ENCODE measurements at regions not wholly inside any gene's neighbourhood (a gene's known extent, or its start where the extent isn't known, plus 50 kb on each side); places are given as distances from the start of the nearest gene placed in this dataset.

DNA sequence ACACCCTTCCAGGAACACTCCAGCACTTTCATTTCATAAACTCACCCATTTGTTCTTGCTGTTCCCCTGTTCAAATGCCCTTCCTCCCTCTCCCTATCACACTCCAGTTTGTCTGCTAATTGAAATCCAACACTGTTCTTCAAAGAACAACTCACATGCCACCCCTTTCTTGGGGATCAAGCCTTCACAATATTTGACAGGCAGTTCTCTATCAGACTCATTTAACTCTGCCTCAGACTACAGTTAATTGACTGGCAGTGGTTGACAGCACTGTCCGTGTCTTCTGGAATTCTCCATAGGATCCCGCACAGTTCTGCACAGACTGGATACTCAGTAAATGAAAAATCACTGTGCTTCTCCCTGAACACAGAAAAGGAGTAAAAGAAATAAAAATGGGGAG is 87.8 kb downstream of the PMP22 start:
- no peak for DNase-seq (ENCODE audit: low spot score)

DNA sequence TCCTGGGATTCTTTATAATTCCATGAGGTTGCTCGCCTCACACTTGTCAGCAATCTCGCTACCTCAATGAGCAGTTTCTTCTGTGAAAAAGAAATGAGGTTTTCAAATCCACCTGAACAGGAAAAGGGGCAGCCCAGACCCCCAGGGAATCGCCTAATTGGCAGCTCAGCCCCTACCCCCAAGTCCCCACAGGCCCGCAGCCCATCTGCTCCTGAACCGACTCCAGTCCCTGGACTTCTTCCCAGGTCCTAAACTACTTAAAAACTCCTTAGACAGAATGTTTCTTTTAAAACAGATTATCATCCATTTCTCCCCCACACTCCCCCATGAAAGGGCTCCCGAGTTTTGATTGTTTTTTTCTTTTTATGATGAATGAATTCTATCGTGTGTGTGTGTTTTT is 89.8 kb downstream of the PMP22 start:
- DNase-seq (ENCODE audit: low spot score), result no peak

DNA sequence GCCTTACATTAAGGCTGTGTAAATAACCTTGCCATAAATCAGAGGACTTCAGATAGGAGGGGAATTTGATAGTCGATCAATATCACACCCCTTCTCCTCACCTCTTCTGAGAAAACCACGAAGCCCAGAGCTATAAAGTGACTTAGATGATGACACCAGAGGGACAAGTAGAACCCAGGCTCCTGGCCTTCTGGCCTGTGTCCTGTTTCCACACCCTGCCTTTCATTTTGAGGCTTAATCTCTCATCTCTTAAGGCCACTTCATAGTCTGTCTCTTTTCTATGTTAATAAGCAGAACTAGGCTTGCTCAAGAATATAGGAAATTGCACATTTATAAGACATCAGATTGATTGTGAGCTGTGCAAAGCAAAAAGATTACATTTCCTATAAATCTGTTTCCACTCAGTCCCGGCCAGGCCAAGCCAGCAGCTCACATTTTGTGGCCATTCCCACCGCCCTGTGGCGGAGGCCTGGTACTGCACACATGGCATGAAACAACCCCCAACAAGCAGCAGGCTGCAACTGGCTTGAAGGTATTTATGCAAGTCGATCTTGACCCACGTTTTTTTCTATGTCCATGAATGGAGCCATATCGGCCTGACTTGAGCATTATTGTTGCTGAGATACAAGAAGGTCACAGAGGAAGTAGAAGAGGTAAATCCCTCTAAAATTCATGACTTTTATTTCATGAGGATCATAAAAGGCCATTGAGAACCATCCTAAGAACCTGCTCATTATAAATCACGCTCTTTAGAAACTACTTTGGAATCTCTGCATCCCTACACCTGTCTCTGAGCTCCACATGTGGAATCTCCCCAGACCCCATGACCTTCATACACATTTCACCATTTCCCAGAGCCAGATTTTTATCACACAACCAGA is 93.7 kb downstream of the PMP22 start:
- peak; percentile 65 for DNase-seq (ENCODE audit: low spot score)

DNA sequence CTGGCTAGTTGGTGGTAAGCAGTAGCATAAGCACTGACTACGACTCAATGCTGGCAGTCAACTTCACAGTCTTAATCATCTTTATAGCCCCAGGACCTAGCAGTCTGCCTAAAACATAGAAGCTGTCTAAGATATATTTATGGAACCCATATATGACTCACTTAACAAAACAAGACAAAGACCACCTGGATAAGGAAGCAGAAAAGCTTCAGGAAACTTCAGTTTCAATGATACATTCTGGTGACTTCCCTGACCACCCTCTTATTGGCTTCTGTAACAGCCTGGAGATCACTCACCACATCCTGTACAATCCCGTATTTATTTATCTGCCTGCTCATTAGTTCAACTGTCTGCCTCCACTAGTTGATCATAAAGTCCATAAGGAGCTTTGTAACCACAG is 95.5 kb downstream of the PMP22 start:
- DNase-seq (ENCODE audit: low spot score), result no peak

DNA sequence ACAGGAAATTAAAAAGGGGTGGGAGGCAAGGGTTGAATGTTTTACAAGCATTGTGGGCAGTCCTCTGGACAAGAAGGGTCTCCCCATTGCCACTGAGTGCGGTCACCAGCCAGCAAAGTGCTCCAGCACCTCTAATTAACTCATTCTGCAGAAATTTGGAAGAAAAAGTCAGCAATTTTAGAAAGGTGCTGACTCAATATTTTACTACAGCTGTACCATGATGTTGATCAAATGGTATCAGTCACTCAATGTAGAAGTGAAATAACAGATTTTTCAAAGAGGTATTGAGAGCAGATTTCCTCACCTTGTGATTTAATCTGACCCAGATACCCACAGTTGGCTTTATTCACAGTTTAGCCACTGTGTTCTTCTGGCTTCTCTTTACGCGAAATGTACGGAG is 96.7 kb downstream of the PMP22 start:
- DNase-seq (ENCODE audit: low spot score), result no peak

DNA sequence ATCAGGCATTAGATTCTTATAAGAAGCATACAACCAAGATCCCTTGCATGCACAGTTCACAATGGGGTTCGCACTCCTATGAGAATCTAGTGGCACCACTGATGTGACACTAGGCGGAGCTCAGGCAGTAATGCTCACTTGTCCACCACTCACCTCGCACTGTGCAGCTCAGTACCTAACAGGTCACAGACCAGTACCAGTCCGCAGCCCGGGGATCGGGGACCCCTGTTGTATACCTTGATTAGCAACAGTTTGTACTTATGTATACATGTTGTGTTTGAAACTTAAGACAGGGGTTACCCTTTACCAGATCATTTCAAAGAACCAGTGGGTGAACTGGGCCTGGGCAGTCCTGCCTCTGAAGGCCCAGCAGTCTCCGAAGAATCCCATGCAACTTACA is 103.7 kb downstream of the PMP22 start:
- no peak for DNase-seq (ENCODE audit: low spot score)

DNA sequence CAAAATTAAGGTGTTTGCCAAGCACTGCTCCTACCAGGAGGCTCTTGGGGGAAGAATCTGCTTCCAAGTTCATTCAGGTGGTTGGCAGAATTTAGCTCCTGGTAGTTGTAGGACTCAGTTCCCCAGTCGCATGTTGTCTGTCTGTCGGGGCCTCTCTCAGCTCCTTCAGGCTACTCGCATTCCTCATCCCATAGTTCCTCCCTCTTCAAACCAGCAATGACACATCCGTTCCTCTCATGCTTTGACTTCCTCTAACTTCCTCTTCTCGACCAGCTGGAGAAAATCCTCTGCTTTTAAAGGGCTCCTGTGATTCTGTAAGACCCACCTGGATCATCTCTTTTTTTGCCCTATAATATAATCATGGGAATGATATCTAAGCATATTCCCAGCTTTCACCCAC is 108.1 kb downstream of the PMP22 start:
- DNase-seq (ENCODE audit: low spot score), result no peak

DNA sequence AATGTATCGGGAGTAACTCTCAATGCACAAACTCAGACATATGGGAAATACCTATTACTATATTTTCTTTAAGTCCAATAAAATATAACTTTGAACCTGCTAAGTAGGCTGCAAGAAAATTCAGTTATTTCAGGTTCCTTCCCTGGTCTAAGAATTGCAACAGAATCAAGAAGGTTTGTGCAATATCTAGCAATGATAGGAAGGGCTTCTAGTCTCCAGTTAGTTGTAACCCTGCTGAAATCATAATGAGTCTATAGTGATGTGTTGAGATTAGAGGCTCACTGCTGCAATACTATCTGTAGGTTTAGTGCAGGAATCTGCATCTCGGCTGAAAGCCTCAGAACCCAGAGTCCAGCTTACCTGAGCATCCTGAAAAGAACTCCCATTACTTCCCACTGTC is 110.5 kb downstream of the PMP22 start:
- DNase-seq (ENCODE audit: low spot score), result no peak

DNA sequence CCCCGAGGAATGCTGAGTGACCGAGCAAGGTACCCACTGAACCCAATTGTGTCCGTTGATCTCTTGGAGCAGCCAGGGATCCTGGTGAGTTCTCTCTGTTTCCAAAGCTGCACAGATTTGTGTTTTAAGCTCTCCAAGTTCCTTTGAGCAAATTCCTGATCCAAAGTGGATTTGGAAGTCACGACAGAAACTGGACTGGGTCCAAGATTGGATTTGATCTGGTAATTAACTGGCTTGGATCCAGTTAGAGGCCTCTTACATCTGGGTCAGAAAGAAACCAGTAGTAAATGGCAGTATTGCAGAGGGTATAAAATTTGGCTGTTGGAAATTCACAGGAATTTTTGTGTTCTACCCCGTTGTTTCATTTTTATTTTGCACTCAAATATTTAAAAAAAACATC is 119.5 kb downstream of the PMP22 start:
- no peak for DNase-seq (ENCODE audit: low spot score)

DNA sequence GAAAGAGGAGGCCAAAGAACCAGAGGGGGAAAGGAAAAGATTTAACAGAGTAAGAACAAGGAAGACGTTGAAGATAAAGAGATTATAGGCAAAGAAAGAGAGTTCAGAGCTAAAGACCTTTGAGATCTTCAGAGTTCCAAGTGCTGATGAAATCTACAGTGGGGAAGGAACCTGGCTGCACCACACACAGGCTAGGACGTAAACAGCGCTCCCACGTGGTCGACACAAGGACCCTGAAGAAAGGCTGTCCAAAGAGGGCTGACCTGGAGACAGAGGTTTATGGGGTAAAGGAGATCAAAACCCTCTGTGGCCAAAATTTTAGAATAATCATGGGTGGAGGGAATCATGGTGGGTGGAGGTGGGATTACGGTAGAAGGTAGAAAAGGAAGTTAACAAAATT is 121.6 kb downstream of the PMP22 start:
- DNase-seq (ENCODE audit: low spot score), result no peak

DNA sequence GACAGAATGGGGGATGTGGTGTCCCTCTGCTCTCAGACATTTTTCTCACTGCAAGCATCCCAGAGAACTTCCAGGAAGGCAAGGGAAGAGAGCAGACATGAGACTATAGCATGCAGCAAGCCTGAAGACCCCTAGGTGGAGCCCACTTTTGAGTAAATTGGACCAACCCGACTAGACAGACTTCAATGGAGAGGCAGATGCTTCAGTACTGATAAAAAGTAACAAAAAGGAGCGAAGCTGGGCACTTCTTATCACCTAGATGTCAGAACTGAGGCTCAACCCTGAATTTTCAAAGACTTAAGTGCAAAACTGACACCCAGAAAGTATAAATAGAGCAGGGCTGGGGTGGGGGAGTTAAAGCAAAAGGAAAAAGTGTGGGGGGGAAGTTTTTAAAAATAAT is 130.8 kb downstream of the PMP22 start:
- DNase-seq (ENCODE audit: low spot score), result no peak

DNA sequence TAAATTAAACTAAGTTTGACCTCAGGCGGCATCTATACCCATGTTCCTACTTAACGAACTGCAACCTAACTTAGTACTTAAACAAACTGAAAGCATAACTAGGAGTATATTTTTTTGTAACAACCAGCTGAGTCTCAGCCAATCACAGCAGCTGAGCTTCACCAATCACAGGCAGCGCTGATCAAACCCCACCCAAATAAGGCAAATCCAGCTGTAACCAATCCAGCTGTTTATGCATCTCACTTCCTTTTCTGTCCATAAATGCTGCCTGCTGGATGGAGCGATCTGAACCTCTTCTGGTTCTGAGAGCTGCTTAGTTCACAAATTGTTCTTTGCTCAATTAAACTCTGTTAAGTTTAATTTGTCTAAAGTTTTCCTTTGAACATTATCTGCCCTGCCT is 131.3 kb downstream of the PMP22 start:
- no peak for DNase-seq (ENCODE audit: low spot score)

DNA sequence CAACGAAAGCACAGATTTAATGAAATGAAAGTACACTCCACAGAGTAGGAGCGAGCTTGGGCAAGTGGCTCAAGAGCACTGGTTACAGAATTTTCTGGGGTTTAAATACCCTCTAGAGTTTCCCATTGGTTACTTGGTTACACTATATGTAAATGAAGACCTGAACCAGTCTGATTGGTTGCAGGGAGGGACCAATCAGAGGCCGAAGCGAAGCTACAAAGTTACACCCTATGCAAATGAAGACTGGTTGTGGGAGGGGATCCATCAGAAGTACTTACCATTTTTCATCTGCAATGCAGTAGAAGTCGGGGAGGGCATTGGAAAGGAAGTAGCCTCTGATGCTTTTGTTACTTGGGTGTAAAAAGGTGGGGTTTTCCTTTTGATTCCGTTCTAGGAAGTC is 132.0 kb downstream of the PMP22 start:
- DNase-seq (ENCODE audit: low spot score), result no peak

DNA sequence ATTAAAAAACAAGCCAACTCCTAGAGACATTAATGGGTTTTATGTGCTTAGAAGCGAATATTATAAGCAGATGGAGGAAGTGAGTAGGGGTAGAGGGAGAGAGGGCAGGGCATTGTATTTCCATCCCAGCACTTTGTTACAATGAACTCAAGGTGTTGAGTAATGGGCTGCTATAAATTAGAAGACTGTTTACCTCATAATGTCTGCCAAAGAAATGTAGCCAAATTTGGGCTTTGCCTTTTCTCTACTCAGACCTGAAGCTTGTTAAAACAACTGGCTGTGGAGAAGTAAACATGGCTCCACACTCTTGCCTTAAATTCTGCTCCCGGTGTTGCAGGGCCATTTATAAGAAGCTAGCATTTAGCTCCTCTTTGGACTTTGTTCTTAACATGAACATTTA is 134.7 kb downstream of the PMP22 start:
- no peak for DNase-seq (ENCODE audit: low spot score)

DNA sequence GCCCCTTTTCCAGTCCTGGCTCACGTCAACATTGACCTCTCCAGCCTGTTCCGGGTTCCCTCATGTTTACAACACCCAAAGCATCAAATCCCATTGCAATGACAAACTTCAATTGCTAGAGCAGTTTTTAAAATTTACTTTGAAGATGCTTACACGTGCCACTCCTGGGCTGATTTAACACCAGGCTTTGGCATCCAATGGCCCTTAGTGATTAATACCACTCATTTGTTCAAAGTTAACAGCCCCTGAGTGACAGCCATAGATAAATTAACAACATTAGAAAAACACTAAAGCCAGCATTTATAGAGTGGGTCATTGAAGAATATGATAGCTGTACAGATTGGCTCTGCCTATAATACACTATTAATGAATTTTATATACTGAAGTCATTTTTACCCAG is 135.1 kb downstream of the PMP22 start:
- DNase-seq (ENCODE audit: low spot score), result no peak

DNA sequence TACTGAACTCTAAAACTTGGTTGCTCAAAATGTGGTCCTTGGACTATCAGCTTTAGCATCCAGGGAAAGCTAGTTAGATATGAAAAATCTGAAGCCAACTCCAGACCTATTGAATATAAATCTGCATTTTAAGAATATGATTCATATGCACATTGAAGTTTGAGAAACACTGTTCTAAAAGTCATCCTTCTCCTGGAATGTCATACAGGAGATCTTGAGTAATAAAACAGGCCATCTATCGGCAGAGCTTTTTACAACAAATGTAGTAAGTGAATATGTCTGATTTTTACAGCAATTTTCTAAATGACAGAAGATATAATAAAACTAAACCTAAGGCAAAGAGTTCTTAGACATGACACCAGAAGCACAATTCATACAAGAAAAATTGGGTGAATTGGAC is 140.4 kb downstream of the PMP22 start:
- no peak for DNase-seq (ENCODE audit: low spot score)

DNA sequence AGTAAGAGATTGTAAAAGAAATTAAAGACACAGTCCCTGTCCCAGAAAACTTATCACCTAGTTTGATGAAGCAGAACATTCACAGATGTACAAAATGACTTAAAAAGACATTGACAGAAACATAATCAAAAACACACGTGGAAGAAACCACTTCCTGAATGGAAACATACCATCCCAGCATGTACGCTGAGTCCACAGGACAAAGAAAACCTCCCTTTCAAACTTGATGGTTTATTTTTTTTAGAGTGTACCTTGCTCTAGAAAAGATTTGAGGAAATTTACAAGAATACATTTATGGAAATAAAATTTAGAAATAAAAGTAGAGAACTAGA is 140.9 kb downstream of the PMP22 start:
- no peak for DNase-seq (ENCODE audit: low spot score)

DNA sequence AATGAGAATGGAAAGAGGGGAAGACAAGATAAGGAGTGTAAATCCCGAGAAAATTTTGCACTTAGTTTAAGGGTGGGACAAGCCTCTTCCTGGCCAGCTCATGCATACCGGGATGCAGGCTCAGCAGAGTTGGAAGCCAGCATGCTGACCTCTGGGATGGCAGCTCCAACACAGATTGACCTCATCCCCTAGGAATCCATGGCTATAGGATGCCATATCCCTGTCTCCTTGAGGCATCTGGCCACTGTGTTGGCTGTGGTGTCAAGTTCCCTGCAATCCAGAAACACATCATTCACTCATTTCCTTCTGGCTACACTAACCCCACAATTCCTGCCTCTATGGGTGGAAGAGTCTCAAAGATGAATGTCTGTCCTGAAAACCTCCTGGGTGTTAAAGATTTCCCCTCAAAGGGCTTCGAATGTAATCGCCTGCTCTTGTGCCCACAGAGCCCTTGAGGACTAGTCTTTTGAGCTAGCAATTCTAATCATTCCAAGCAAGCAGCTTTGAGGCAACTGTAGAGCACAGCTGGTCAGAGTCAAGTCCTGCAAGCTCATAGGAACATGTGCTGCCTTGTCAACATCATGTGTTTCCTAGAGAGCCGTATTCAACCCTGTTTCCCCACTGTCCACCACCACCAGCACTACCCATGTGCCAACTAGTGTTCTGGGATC is 141.4 kb downstream of the PMP22 start:
- no peak for DNase-seq (ENCODE audit: low spot score)

DNA sequence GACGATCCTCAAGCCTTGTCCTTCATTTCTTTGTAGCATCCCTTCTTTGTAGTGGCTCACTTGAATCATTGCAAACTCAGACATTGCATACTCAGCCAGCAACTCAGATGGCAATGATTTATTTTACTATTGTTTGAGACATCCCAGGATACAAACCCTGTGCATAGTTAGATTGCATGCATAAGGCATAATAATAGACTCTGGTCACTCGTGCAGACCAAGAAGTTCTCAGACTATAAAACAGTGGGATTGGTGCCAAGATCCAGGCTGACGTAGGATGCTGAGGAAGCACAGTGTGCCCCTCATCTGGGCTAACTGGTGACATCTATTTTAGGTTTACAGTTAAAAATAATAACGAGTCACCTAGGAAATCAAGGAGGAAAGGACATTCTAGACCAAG is 142.3 kb downstream of the PMP22 start:
- no peak for DNase-seq (ENCODE audit: low spot score)

DNA sequence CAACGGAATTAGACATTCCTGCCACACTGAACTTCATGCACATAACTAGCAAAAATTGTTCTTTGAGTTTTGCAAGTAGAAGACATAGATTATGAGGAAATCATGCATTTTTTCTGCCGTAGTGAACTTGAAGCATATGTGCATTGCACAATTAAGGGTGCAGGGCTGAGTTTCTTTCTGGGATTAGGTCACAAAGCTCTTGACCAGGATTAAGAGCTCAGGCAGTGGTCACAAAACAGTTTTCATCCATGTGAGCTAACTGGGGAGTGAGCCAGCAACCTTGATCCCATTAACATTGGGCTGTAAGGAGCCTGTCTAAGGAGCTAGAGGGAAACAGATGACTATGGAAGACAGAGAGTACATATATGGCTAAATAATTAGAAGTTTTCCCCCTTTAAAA is 143.7 kb downstream of the PMP22 start:
- no peak for DNase-seq (ENCODE audit: low spot score)

DNA sequence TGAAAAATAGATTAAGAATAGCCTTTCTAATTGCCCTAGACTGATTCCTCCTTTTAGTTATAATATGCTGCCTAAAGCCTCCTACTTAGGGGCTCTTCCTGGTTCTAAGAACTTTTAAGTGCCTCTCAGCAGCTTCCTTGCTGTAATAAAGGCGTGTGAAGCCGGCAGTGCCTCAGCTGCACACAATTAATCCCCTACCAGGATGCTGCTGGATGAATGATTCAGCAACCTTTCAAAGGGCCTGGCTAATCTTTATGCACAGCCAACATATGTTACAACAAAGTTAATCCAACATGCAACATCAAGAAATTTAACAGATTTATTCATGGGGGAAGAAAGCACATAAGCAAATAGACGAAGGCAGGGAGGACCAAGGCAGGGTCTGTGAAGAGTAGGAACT is 145.2 kb downstream of the PMP22 start:
- no peak for DNase-seq (ENCODE audit: low spot score)

DNA sequence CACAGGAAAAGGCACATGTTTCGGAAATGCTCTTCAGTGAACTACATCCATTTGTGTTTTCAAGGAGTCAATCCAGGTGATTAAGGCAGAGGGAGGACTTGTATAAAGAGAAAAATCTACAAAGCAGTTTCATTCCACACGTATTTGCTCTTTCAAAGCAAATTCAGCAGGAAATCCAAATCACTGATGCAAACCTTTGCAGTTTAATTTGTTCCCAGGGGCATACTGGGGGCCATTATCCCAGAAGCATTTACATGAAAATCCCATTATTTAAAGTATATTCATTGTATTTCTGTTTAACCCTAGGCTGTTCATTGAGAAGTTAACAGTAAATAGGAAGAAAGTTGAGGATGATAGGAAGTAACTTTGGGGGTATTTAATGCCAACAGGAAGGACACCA is 147.9 kb downstream of the PMP22 start:
- no peak for DNase-seq (ENCODE audit: low spot score)

DNA sequence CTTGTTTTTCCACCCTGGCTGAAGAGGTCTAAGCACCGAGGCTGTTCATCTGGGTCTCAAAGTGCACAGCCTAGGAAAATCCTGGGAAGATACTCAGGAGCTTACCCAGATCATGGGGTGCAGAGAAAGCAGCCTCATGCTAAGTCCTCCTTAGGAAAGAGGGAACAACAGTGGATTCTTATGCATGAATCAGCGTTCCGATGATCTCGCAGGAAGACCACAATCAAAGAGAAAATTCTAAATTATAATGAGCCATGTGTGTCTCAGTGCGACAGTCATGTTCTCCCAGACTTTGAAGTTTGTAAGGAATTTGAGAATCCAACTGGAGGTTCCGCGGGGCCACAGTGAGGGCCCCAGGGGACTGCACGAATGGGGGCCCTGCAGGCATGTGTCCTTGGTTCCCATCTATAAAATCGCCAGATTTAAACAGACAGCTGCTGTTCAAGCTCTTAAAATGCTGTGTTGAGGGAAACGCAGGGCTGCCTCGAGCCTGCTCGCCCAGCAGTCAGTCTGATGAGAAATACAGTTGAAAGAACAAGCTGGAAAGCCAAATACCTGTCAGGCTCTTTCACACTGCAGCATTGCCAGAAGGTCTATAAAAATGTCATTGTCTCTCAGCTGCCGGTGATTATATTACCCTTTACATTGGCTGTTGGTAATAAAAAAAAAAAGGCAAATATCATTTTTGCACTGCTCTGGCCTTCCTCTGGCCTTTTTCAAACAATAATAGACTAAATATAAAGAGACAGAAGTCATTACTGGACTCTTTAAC is 152.1 kb downstream of the PMP22 start:
- DNase-seq (ENCODE audit: low spot score), result no peak
